Panc1 (cell line): ENCODE measurements at regions not wholly inside any gene's neighbourhood (a gene's known extent, or its start where the extent isn't known, plus 50 kb on each side); places are given as distances from the start of the nearest gene placed in this dataset.

ENCODE experiments used
- POLR2AphosphoS5 ChIP-seq: IDR thresholded peaks from 2 replicates; pipeline ENCODE4 v1.6.1; 2012; ENCODE audit warnings: mild to moderate bottlenecking, low read depth, low read length, moderate library complexity
- SIN3A ChIP-seq: IDR thresholded peaks from 2 replicates; pipeline ENCODE4 v1.6.1; 2012; ENCODE audit warnings: low read depth, mild to moderate bottlenecking, low read length, moderate library complexity, borderline replicate concordance; ENCODE audit not compliant: insufficient read depth
- TCF7L2 ChIP-seq: IDR thresholded peaks from 2 replicates; pipeline ENCODE4 v1.6.1; 2011; ENCODE audit warnings: mild to moderate bottlenecking, low read depth, low read length, inconsistent platforms
- TF ChIP-seq, protein P1 (sequence below): fragments of 450-650 bp; IDR thresholded peaks from 2 replicates; pipeline ENCODE4 v1.5.1; 2017; ENCODE audit warnings: mild to moderate bottlenecking
- TF ChIP-seq, protein P2 (sequence below), 2 experiments: IDR thresholded peaks; 2 replicates each; pipeline ENCODE4 v1.6.1; 2011 to 2012; ENCODE audit warnings: low read depth in 2 of 2, control low read depth in 1 of 2, low read length in 1 of 2, mild to moderate bottlenecking in 1 of 2, moderate library complexity in 1 of 2; ENCODE audit not compliant: insufficient read depth in 1 of 2

DNA sequence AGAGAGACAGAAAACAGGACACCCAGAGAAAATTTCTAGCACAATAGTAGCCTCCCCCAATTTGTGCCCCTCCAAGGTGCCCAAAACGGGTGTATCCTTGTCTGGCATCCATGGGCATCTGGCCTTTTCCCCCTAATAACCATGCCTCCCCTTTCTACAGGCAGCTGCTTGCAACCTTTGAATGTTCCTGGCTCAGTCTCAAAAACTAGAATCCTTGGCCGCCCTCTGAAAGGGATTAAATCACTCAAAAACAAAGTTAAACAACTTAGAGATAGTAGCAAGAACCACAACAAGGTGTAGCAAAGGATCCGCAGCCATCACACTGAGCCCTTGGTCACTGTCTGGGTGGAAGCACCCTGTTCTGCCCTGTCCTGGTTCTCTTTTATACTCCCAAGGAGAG lies 105.6 kb downstream of the MN1 start:
- TF ChIP-seq, protein P1, sequence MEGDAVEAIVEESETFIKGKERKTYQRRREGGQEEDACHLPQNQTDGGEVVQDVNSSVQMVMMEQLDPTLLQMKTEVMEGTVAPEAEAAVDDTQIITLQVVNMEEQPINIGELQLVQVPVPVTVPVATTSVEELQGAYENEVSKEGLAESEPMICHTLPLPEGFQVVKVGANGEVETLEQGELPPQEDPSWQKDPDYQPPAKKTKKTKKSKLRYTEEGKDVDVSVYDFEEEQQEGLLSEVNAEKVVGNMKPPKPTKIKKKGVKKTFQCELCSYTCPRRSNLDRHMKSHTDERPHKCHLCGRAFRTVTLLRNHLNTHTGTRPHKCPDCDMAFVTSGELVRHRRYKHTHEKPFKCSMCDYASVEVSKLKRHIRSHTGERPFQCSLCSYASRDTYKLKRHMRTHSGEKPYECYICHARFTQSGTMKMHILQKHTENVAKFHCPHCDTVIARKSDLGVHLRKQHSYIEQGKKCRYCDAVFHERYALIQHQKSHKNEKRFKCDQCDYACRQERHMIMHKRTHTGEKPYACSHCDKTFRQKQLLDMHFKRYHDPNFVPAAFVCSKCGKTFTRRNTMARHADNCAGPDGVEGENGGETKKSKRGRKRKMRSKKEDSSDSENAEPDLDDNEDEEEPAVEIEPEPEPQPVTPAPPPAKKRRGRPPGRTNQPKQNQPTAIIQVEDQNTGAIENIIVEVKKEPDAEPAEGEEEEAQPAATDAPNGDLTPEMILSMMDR: no peak
- TF ChIP-seq SIN3A: no peak
- TF ChIP-seq, protein P2, sequence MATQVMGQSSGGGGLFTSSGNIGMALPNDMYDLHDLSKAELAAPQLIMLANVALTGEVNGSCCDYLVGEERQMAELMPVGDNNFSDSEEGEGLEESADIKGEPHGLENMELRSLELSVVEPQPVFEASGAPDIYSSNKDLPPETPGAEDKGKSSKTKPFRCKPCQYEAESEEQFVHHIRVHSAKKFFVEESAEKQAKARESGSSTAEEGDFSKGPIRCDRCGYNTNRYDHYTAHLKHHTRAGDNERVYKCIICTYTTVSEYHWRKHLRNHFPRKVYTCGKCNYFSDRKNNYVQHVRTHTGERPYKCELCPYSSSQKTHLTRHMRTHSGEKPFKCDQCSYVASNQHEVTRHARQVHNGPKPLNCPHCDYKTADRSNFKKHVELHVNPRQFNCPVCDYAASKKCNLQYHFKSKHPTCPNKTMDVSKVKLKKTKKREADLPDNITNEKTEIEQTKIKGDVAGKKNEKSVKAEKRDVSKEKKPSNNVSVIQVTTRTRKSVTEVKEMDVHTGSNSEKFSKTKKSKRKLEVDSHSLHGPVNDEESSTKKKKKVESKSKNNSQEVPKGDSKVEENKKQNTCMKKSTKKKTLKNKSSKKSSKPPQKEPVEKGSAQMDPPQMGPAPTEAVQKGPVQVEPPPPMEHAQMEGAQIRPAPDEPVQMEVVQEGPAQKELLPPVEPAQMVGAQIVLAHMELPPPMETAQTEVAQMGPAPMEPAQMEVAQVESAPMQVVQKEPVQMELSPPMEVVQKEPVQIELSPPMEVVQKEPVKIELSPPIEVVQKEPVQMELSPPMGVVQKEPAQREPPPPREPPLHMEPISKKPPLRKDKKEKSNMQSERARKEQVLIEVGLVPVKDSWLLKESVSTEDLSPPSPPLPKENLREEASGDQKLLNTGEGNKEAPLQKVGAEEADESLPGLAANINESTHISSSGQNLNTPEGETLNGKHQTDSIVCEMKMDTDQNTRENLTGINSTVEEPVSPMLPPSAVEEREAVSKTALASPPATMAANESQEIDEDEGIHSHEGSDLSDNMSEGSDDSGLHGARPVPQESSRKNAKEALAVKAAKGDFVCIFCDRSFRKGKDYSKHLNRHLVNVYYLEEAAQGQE (IDR thresholded peaks at IDR 0.05; ENCODE audit: insufficient read depth in 1 of 2, low read depth in 2 of 2, low read length in 1 of 2): no peak
- no peak for TF ChIP-seq POLR2AphosphoS5
- TF ChIP-seq TCF7L2: no peak
